AG04450 (cell line): ENCODE measurements at regions not wholly inside any gene's neighbourhood (a gene's known extent, or its start where the extent isn't known, plus 50 kb on each side); places are given as distances from the start of the nearest gene placed in this dataset.
"Not testable (repeated sequence)": the region's sequence is repeated elsewhere in the genome, so short reads cannot be mapped to it uniquely, and the experiment has no call there.

Experiments
- CTCF ChIA-PET: fragments of 300-600, 350-600 bp; formaldehyde crosslinking; extraction: SDS; loops from one replicate; lab custom pipeline; 2022; ENCODE audit warnings: antibody characterized with exemption, inconsistent platforms; lab: Charles Lee
- POLR2A ChIA-PET: fragments of 350-600 bp; formaldehyde crosslinking; extraction: SDS; loops from one replicate; lab custom pipeline; 2021; ENCODE audit warnings: antibody characterized with exemption, inconsistent platforms; lab: Yijun Ruan, JAX
- DNase-seq: peaks from one replicate; pipeline ENCODE4 v3.0.0-alpha.2; 2011; ENCODE audit warnings: low read depth, low spot score
- H3K27ac ChIP-seq: one replicate; pipeline ENCODE4 v1.5.1; 2012; ENCODE audit warnings: low read depth, low read length, control low read depth
- H3K27me3 ChIP-seq: one replicate; pipeline ENCODE4 v1.6.0; 2012; ENCODE audit warnings: low read length; ENCODE audit not compliant: control insufficient read depth, insufficient read depth
- H3K4me3 ChIP-seq: 2 replicates; pipeline ENCODE4 v1.5.1; 2011; ENCODE audit warnings: mild to moderate bottlenecking, low read depth, low read length, control low read depth
- H3K9me3 ChIP-seq: 2 replicates; pipeline ENCODE4 v1.5.1; 2012; ENCODE audit warnings: low read length; ENCODE audit not compliant: control insufficient read depth, insufficient read depth
- TF ChIP-seq, protein P1 (sequence below): IDR thresholded peaks from 2 replicates; pipeline ENCODE4 v1.5.1; 2011; ENCODE audit warnings: low read depth, low read length, control low read depth, inconsistent platforms

- ChIA-PET CTCF (no interaction called here), POLR2A (no interaction called here)
- H3K27ac ChIP-seq = no peak overlapping the region
- TF ChIP-seq, protein P1, sequence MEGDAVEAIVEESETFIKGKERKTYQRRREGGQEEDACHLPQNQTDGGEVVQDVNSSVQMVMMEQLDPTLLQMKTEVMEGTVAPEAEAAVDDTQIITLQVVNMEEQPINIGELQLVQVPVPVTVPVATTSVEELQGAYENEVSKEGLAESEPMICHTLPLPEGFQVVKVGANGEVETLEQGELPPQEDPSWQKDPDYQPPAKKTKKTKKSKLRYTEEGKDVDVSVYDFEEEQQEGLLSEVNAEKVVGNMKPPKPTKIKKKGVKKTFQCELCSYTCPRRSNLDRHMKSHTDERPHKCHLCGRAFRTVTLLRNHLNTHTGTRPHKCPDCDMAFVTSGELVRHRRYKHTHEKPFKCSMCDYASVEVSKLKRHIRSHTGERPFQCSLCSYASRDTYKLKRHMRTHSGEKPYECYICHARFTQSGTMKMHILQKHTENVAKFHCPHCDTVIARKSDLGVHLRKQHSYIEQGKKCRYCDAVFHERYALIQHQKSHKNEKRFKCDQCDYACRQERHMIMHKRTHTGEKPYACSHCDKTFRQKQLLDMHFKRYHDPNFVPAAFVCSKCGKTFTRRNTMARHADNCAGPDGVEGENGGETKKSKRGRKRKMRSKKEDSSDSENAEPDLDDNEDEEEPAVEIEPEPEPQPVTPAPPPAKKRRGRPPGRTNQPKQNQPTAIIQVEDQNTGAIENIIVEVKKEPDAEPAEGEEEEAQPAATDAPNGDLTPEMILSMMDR = no peak
- H3K9me3 ChIP-seq = no peaks in the 10 kb centered on the region
- H3K27me3 ChIP-seq = no peaks in the 10 kb centered on the region
- no peak for DNase-seq
- H3K4me3 ChIP-seq = no peak overlapping the region
Observed at GRCh38 chrX:138877746-138878145, 166.2 kb upstream of the FGF13 start.

- Histone ChIP-seq H3K27ac (no peak overlapping the region), H3K4me3 (no peak overlapping the region), H3K9me3 (no peaks in the 10 kb centered on the region), H3K27me3 (no peaks in the 10 kb centered on the region)
- TF ChIP-seq, protein P1 = no peak
- no peak for DNase-seq
- ChIA-PET CTCF (no interaction called here), POLR2A (no interaction called here)
Observed at GRCh38 chrX:138875472-138875871, 164.0 kb upstream of the FGF13 start.

- H3K27me3 ChIP-seq = no peaks in the 10 kb centered on the region
- H3K9me3 ChIP-seq = no peaks in the 10 kb centered on the region
- no peak for DNase-seq
- TF ChIP-seq, protein P1 = no peak
- ChIA-PET POLR2A (no interaction called here), CTCF (no interaction called here)
- no peak overlapping the region for H3K27ac ChIP-seq
- no peak overlapping the region for H3K4me3 ChIP-seq
Observed at GRCh38 chrX:138874271-138874935, 162.9 kb upstream of the FGF13 start.

DNA sequence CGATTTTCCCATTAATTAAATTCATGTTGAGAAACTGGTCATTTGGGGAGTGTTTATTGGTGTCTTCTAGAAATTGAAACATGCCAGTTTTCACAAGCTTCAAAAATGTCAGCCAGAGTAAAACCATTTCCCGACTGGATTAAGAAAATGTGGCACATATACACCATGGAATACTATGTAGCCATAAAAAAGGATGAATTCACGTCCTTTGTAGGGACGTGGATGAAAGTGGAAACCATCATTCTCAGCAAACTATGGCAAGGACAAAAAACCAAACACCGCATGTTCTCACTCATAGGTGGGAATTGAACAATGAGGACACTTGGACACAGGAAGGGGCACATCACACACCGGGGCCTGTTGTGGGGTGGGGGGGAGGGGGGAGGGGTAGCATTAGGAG is 162.1 kb upstream of the FGF13 start:
- DNase-seq, POLR2A ChIA-PET, CTCF ChIA-PET: not testable (repeated sequence)

GRCh38 chrX:138872537-138872936 is 161.0 kb upstream of the FGF13 start:
- Histone ChIP-seq H3K4me3 (no peak overlapping the region), H3K27me3 (no peaks in the 10 kb centered on the region), H3K27ac (no peak overlapping the region), H3K9me3 (no peaks in the 10 kb centered on the region)
- ChIA-PET CTCF (no interaction called here), POLR2A (no interaction called here)
- DNase-seq = no peak
- TF ChIP-seq, protein P1 = no peak

More for the DNA sequence above, 162.1 kb upstream of the FGF13 start:
- H3K27ac ChIP-seq, H3K27me3 ChIP-seq, H3K9me3 ChIP-seq, H3K4me3 ChIP-seq: not testable (repeated sequence)

DNA sequence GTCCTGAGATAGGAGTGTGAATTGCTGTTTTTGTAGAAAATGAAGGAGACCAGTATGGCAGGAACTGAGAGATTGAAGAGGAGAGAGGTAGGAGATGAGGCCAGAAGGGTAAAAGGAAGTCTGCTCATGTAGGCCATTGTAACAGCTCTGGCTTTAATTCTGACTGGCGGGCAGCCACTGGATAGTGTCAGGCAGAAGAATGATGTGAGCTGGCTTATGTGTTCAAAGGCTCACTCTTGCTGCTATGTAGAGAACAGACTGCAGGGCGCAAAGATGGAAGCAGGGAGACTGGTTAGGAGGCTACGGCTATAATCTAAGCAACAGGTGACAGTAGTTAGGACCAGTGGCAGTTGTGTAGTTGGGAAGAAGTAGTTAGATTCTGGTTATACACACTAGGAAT is 160.2 kb upstream of the FGF13 start:
- Histone ChIP-seq H3K27ac (no peak overlapping the region), H3K9me3 (no peaks in the 10 kb centered on the region), H3K27me3 (no peaks in the 10 kb centered on the region), H3K4me3 (no peak overlapping the region)
- ChIA-PET CTCF (no interaction called here), POLR2A (no interaction called here)
- TF ChIP-seq, protein P1 = no peak
- no peak for DNase-seq
